ENCODE measurements at regions not wholly inside any gene's neighbourhood (a gene's known extent, or its start where the extent isn't known, plus 50 kb on each side); places are given as distances from the start of the nearest gene placed in this dataset.
"Not testable (repeated sequence)": the region's sequence is repeated elsewhere in the genome, so short reads cannot be mapped to it uniquely, and the experiment has no call there.

DNA sequence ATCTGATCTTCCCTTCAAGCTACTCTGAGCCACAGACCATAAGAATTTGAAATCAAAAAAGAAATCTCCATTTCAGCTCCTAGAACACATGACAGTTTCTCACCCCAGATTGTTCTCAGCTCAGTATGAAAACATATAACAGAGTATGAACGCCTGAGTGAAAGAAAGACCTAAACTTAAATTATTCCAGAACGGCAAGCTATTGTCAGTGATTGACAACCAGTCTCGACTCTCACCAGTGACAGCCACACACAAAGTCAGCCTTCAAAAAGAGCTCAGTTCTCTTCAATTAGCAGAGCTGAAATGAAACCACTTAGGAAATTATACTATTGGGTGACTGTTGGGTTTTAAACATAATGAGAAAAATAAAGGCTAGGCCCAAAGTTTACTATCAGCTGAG is 312.8 kb downstream of the OMA1 start:
- no peak for ATAC-seq (ENCODE audit: insufficient number of reproducible peaks, low FRiP score, low read depth)
- no peaks in the 10 kb centered on the region for H3K4me1 ChIP-seq (ENCODE audit: control insufficient read depth in 1 of 2, low read depth in 2 of 2)
- DNase-seq (ENCODE audit: low spot score), result no peak
- no peaks in the 10 kb centered on the region for H3K9me3 ChIP-seq
- H3K36me3 ChIP-seq, result no peaks in the 10 kb centered on the region
- H3K27ac ChIP-seq, result no peak overlapping the region
- no peak overlapping the region for H3K4me3 ChIP-seq
- H3K27me3 ChIP-seq (replicated peaks; ENCODE audit: insufficient read depth), result no peaks in the 10 kb centered on the region
- TF ChIP-seq, protein P1, sequence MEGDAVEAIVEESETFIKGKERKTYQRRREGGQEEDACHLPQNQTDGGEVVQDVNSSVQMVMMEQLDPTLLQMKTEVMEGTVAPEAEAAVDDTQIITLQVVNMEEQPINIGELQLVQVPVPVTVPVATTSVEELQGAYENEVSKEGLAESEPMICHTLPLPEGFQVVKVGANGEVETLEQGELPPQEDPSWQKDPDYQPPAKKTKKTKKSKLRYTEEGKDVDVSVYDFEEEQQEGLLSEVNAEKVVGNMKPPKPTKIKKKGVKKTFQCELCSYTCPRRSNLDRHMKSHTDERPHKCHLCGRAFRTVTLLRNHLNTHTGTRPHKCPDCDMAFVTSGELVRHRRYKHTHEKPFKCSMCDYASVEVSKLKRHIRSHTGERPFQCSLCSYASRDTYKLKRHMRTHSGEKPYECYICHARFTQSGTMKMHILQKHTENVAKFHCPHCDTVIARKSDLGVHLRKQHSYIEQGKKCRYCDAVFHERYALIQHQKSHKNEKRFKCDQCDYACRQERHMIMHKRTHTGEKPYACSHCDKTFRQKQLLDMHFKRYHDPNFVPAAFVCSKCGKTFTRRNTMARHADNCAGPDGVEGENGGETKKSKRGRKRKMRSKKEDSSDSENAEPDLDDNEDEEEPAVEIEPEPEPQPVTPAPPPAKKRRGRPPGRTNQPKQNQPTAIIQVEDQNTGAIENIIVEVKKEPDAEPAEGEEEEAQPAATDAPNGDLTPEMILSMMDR (IDR thresholded peaks at IDR 0.05), result no peak

DNA sequence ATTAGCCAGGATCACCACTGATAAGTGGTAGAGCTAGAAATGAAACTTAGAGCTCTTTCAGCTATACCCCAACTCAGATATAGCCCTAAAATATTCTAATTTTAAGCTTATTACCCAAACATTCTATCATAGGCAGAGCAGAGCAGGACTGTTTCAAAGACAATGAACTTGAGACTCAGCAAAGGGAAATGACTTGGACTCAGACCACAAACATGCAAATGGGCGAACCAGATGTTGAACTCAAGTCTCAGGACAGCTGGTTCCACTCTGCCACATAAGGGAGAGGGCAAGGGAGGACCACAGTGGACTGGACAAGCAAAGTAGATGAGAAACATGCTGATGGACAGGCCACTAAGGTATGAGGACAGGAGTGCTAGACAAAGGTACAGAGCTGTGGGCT is 315.3 kb downstream of the OMA1 start:
- Histone ChIP-seq H3K27ac (no peak overlapping the region), H3K4me3 (no peak overlapping the region), H3K4me1 (ENCODE audit: control insufficient read depth in 1 of 2, low read depth in 2 of 2) (no peaks in the 10 kb centered on the region), H3K36me3 (no peaks in the 10 kb centered on the region), H3K27me3 (replicated peaks; ENCODE audit: insufficient read depth) (no peaks in the 10 kb centered on the region), H3K9me3 (no peaks in the 10 kb centered on the region)
- no peak for ATAC-seq (ENCODE audit: insufficient number of reproducible peaks, low FRiP score, low read depth)
- no peak for DNase-seq (ENCODE audit: low spot score)
- TF ChIP-seq, protein P1 (IDR thresholded peaks at IDR 0.05), result no peak

DNA sequence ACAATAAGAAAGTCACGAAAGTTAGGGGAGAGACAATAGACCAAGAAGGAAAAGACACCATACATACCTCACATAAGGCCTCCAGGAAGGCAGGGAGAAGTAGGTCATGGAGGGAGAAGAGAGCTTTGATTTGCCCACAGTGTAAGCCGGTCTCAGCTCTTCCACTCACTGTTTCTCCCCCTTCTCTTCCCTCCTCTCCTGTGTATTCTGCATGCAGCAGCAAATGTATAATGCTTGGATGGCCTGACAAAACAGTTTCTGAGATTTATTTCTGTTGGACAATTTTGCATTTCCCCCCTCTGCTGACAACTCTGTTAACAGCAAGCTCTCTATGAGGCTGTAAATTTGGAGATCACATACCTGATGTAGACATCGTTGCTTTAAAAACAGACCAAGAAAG is 318.9 kb downstream of the OMA1 start:
- no peak for DNase-seq (ENCODE audit: low spot score)
- H3K4me3 ChIP-seq, result no peak overlapping the region

DNA sequence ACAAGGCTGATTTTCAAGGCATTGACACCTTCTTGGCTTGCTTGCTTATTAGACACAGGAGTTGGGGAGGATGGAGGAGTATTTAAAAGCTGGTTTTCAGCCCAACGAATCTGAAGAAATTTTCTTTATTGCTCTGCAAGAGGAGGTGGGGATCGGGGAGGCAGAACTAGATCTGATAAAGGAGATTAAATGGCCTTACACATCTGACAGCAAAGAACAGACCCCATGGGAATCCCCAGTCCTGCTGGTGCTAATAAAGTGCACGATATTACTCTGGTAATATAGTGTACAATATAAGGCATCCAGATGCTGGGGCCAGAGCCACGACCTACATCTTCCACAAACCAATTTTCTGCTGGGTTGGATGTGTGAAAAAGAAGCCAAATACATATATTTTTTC is 323.0 kb downstream of the OMA1 start:
- Histone ChIP-seq H3K36me3 (no peaks in the 10 kb centered on the region), H3K9me3 (no peaks in the 10 kb centered on the region), H3K27me3 (replicated peaks; ENCODE audit: insufficient read depth) (no peaks in the 10 kb centered on the region), H3K4me1 (ENCODE audit: control insufficient read depth in 1 of 2, low read depth in 2 of 2) (no peaks in the 10 kb centered on the region), H3K4me3 (no peak overlapping the region), H3K27ac (no peak overlapping the region)
- DNase-seq (ENCODE audit: low spot score) (no peak), ATAC-seq (ENCODE audit: insufficient number of reproducible peaks, low FRiP score, low read depth) (no peak)
- TF ChIP-seq, protein P1 (IDR thresholded peaks at IDR 0.05), result no peak

More for the DNA sequence above, 318.9 kb downstream of the OMA1 start:
- Histone ChIP-seq H3K9me3 (no peaks in the 10 kb centered on the region), H3K4me1 (ENCODE audit: control insufficient read depth in 1 of 2, low read depth in 2 of 2) (no peaks in the 10 kb centered on the region), H3K36me3 (no peaks in the 10 kb centered on the region), H3K27ac (no peak overlapping the region), H3K27me3 (replicated peaks; ENCODE audit: insufficient read depth) (no peaks in the 10 kb centered on the region)
- ATAC-seq (ENCODE audit: insufficient number of reproducible peaks, low FRiP score, low read depth), result no peak
- TF ChIP-seq, protein P1 (IDR thresholded peaks at IDR 0.05), result no peak

DNA sequence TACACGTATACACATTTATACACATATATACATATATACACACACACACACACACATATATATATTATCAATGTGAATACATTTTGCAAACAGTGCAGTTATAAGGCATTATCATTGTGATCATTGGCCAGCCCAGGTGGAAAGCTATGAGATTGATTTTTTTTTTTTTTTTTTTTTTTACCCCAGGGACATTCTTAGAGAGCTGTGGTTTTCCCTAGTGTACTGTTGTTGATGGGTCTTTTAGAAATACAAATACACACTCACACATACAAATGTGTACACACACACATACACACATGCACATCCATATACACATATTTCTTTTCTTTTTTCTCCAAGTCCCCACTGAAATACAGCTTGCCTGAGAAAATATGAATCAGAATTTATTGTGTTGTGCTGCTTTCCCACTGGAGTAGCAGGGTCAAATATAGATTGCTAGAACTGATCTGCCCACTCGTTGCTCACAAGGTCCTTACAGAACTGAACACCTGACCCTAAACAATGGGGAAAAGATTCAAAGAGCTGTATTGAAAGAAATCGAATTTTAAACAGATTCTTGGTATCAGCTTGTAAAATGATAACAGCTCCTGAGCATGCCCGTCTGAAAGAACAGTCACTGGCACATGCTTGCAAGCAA is 325.6 kb downstream of the OMA1 start:
- TF ChIP-seq, protein P1 (IDR thresholded peaks at IDR 0.05), result no peak
- Histone ChIP-seq H3K27me3 (replicated peaks; ENCODE audit: insufficient read depth) (no peaks in the 10 kb centered on the region), H3K36me3 (no peaks in the 10 kb centered on the region), H3K9me3 (no peaks in the 10 kb centered on the region), H3K27ac (no peak overlapping the region), H3K4me3 (no peak overlapping the region), H3K4me1 (ENCODE audit: control insufficient read depth in 1 of 2, low read depth in 2 of 2) (no peaks in the 10 kb centered on the region)
- DNase-seq (ENCODE audit: low spot score) (no peak), ATAC-seq (ENCODE audit: insufficient number of reproducible peaks, low FRiP score, low read depth) (no peak)

DNA sequence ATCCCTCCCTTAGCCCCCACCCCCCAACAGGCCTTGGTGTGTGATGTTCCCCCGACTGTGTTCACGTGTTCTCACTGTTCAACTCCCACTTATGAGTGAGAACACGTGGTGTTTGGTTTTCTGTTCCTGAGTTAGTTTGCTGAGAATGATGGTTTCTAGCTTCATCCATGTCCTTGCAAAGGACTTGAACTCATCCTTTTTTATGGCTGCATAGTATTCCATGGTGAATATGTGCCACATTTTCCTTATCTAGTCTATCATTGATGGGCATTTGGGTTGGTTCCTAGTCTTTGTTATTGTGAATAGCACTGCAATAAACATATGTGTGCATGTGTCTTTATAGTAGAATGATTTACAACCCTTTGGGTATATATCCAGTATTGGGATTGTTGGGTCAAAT is 330.4 kb downstream of the OMA1 start:
- not testable (repeated sequence) for ATAC-seq (ENCODE audit: insufficient number of reproducible peaks, low FRiP score, low read depth); H3K9me3 ChIP-seq; H3K4me1 ChIP-seq (ENCODE audit: control insufficient read depth in 1 of 2, low read depth in 2 of 2); H3K27ac ChIP-seq; DNase-seq (ENCODE audit: low spot score); H3K36me3 ChIP-seq; H3K27me3 ChIP-seq (replicated peaks; ENCODE audit: insufficient read depth); H3K4me3 ChIP-seq

Measured in thoracic aorta (tissue), 2 donors.